ENCODE measurements at regions not wholly inside any gene's neighbourhood (a gene's known extent, or its start where the extent isn't known, plus 50 kb on each side); places are given as distances from the start of the nearest gene placed in this dataset.
A peak's percentile ranks its signal among the peaks of the same experiment; 100 is the strongest.
"Not testable (repeated sequence)": the region's sequence is repeated elsewhere in the genome, so short reads cannot be mapped to it uniquely, and the experiment has no call there.

- not testable (repeated sequence) for H3K27ac Mint-ChIP-seq; H3K27me3 Mint-ChIP-seq; H3K4me1 Mint-ChIP-seq (ENCODE audit: low read depth); H3K36me3 Mint-ChIP-seq (ENCODE audit: low read depth); H3K4me3 Mint-ChIP-seq
- peaks cover 13% of the 10 kb centered on the region for H3K9me3 Mint-ChIP-seq
Measured at GRCh38 chr20:26252311-26252975, 555.8 kb upstream of the ZNF337 start.

DNA sequence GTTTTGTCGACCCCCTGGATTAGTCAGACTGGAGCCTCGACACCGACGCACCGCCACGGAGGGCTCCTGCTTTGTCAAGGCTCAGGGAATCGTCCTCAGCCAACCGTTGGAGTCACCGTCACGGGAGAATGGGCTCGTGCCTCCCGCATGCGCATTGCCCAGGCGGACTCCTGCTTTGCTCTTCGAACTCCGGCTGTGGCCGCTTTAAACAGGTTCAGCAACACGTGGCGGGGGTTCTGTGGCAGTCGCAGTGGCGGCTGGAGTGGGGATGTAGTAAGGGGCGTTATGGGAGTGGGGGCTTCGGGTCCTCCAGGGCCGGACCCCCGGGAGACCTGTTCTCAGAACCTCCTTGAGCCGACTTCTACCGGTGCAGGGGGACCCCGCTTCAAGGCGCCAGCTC lies 554.7 kb upstream of the ZNF337 start:
- H3K4me3 Mint-ChIP-seq; H3K4me1 Mint-ChIP-seq (ENCODE audit: low read depth); H3K27me3 Mint-ChIP-seq; H3K36me3 Mint-ChIP-seq (ENCODE audit: low read depth); H3K27ac Mint-ChIP-seq: not testable (repeated sequence)
- H3K9me3 Mint-ChIP-seq = peaks cover 11% of the 10 kb centered on the region

GRCh38 chr20:26250249-26251114 lies 553.8 kb upstream of the ZNF337 start:
- not testable (repeated sequence) for H3K27ac Mint-ChIP-seq; H3K36me3 Mint-ChIP-seq (ENCODE audit: low read depth); H3K4me3 Mint-ChIP-seq

GRCh38 chr20:26243731-26244130 lies 547.1 kb upstream of the ZNF337 start:
- H3K4me1 Mint-ChIP-seq (ENCODE audit: low read depth) = no peaks in the 10 kb centered on the region
- H3K36me3 Mint-ChIP-seq (ENCODE audit: low read depth) = no peaks in the 10 kb centered on the region
- peaks cover 18% of the 10 kb centered on the region for H3K9me3 Mint-ChIP-seq
- H3K27me3 Mint-ChIP-seq = no peaks in the 10 kb centered on the region
- H3K4me3 Mint-ChIP-seq = no peak overlapping the region
- no peak overlapping the region for H3K27ac Mint-ChIP-seq

More at GRCh38 chr20:26250249-26251114, 553.8 kb upstream of the ZNF337 start:
- not testable (repeated sequence) for H3K9me3 Mint-ChIP-seq; H3K27me3 Mint-ChIP-seq; H3K4me1 Mint-ChIP-seq (ENCODE audit: low read depth)

DNA sequence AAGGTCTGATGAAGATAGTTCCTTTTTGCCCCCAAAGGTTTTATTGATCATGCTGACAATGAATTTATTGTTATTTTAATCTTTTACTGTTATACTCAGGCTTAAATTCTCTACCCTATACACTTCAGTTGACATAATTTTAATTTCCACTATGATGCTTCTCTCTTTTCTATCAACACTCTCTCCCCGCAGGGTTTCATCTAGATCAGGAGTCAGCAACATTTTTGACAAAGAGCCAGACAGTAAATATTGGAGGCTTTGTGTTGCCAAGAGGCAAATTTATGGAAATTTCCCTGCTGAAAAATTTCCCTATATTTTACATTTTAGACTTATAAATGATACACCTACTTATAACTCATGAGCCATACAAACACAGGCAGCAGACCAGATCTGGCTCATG lies 524.0 kb upstream of the ZNF337 start:
- H3K4me3 Mint-ChIP-seq; H3K27ac Mint-ChIP-seq; H3K9me3 Mint-ChIP-seq; H3K36me3 Mint-ChIP-seq (ENCODE audit: low read depth); H3K4me1 Mint-ChIP-seq (ENCODE audit: low read depth); H3K27me3 Mint-ChIP-seq: not testable (repeated sequence)

DNA sequence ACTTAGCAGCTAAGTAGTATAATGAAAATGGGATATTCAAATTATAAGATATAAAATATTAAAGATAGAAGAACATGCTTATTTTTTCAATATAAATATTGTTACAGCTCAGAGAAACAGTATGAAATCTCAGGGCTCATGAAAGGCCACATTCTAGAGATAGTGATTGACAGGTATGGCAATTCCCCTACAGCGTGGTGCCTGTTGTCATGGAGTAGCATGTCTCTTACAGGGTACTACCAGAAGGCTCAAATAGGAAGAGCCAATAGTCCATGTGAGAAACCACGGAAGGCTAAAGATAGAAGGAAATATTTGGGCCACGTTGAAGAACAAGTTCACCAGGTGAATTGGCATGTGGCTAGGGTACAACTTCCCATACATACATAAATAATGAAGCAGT lies 522.9 kb upstream of the ZNF337 start:
- not testable (repeated sequence) for H3K4me1 Mint-ChIP-seq (ENCODE audit: low read depth); H3K27me3 Mint-ChIP-seq; H3K36me3 Mint-ChIP-seq (ENCODE audit: low read depth); H3K4me3 Mint-ChIP-seq; H3K27ac Mint-ChIP-seq; H3K9me3 Mint-ChIP-seq

- Mint-ChIP-seq H3K9me3 (peaks cover 10% of the 10 kb centered on the region), H3K27ac (no peak overlapping the region), H3K4me1 (ENCODE audit: low read depth) (no peaks in the 10 kb centered on the region), H3K27me3 (no peaks in the 10 kb centered on the region), H3K4me3 (no peak overlapping the region), H3K36me3 (ENCODE audit: low read depth) (no peaks in the 10 kb centered on the region)
Measured at GRCh38 chr20:26218301-26218700, 521.6 kb upstream of the ZNF337 start.

DNA sequence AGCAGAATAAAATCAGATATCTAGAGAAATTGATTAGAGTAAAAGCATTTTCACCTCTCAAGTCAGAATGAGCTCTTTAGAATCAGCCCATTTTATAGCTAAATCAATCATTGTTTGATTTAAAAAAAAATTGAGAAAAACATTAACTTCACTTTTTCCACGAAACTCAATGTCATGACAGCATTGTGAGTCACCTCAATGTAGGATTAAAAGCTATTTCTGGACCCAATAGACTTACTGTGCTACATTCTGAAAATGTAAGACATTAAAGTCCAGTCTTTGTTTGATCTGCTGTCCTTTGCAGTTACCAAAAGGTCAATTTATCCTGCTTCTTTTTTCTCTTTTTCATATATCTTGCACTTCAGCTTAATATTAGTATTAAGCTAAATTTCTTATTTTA lies 519.4 kb upstream of the ZNF337 start:
- H3K27ac Mint-ChIP-seq = no peak overlapping the region
- no peak overlapping the region for H3K4me3 Mint-ChIP-seq
- H3K9me3 Mint-ChIP-seq = peaks cover 1% of the 10 kb centered on the region
- no peaks in the 10 kb centered on the region for H3K27me3 Mint-ChIP-seq
- H3K4me1 Mint-ChIP-seq (ENCODE audit: low read depth) = no peaks in the 10 kb centered on the region
- H3K36me3 Mint-ChIP-seq (ENCODE audit: low read depth) = no peaks in the 10 kb centered on the region

- Mint-ChIP-seq H3K4me1 (ENCODE audit: low read depth) (peaks cover 4% of the 10 kb centered on the region), H3K36me3 (ENCODE audit: low read depth) (no peaks in the 10 kb centered on the region), H3K9me3 (no peaks in the 10 kb centered on the region), H3K4me3 (no peak overlapping the region), H3K27ac (no peak overlapping the region), H3K27me3 (peaks cover 5% of the 10 kb centered on the region)
Measured at GRCh38 chr20:26214991-26215390, 518.3 kb upstream of the ZNF337 start.

DNA sequence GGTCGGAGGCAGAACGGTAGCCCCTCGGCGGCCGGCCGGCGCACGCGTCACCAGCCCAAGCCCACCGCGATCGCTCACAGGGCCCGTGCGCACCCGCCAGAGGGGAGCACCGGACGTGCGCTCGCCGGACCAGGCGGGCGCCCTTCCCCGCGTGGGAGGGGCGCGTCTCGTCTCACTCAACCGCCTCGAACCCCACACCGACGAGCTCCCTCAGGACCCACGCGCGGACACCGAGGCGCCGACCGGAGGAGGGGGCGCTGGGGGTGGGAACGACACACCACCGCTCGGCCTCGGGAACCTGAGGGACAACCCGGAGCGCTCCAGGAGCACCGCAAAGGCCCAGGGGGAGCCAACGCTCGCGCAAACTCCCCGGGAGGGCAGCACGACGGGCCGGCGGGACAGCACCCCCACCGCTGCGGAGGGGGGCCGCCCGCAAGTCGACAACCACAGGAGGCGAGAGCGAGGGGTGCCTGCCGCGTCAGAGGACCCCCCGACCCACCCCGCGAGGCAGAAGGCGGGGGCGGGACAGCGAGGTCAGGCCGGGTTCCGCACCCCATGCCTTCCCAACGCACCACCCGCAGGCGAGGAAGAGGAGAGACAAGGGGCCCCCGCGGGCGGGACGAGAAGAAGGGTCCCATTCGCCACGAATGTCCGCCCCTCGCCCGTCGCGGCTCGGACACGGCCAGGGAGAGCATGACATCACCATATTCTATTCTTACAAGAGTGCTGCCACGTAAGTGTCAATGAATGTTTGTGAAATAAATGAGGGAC lies 512.7 kb upstream of the ZNF337 start:
- H3K4me1 Mint-ChIP-seq (ENCODE audit: low read depth) = peaks cover 13% of the 10 kb centered on the region
- peaks cover 4% of the 10 kb centered on the region for H3K36me3 Mint-ChIP-seq (ENCODE audit: low read depth)
- peak overlapping the region; percentile 63 for H3K4me3 Mint-ChIP-seq
- H3K9me3 Mint-ChIP-seq = no peaks in the 10 kb centered on the region
- H3K27me3 Mint-ChIP-seq = peaks cover 22% of the 10 kb centered on the region
- H3K27ac Mint-ChIP-seq = peak overlapping the region; percentile 1

DNA sequence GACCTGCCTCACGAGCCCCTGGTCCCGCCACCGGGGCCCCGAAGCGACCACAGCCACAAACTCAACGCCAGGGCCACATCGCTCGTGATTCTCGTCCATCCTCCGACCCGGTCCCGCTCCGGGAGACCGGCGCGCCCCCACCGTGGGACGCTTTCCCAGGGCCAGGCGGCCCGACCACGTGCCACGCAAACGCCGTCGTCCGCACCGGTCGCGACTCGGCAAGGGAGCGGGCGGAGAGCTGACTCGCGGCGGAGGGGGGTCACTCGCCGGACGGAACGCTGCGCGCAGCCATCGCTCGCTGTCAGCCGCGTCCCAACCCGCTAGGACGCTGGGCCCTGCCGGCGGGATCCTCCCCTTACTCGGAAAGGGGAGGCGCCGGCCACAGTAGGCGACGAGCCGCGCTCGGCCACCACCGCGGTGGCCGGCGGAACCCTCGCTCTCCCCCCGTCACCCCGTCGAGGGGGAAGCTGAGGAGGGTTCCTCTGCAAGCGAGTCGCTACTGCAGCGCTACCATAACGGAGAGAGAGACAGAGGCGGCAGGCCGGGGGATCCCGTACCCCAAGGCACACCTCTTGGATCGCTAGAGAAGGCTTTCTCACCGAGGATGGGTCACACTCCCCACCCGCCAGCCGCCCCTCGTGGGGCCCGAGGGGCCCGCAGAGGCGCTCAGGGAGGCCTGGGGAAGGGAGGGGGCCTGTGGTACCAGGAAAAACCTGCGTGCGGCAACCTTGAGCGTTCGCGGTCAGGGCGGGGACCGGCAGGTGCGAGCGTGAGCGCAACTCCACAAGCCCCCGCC lies 511.8 kb upstream of the ZNF337 start:
- Mint-ChIP-seq H3K4me3 (peak overlapping the region; percentile 39), H3K27me3 (peaks cover 22% of the 10 kb centered on the region), H3K9me3 (no peaks in the 10 kb centered on the region), H3K4me1 (ENCODE audit: low read depth) (peaks cover 13% of the 10 kb centered on the region), H3K36me3 (ENCODE audit: low read depth) (peaks cover 4% of the 10 kb centered on the region), H3K27ac (no peak overlapping the region)

GRCh38 chr20:26207967-26208295 lies 511.3 kb upstream of the ZNF337 start:
- Mint-ChIP-seq H3K27ac (peak overlapping the region; percentile 52), H3K4me3 (peak overlapping the region; percentile 73), H3K4me1 (ENCODE audit: low read depth) (peaks cover 13% of the 10 kb centered on the region), H3K27me3 (peaks cover 22% of the 10 kb centered on the region)
- H3K36me3 Mint-ChIP-seq (ENCODE audit: low read depth); H3K9me3 Mint-ChIP-seq: not testable (repeated sequence)

DNA sequence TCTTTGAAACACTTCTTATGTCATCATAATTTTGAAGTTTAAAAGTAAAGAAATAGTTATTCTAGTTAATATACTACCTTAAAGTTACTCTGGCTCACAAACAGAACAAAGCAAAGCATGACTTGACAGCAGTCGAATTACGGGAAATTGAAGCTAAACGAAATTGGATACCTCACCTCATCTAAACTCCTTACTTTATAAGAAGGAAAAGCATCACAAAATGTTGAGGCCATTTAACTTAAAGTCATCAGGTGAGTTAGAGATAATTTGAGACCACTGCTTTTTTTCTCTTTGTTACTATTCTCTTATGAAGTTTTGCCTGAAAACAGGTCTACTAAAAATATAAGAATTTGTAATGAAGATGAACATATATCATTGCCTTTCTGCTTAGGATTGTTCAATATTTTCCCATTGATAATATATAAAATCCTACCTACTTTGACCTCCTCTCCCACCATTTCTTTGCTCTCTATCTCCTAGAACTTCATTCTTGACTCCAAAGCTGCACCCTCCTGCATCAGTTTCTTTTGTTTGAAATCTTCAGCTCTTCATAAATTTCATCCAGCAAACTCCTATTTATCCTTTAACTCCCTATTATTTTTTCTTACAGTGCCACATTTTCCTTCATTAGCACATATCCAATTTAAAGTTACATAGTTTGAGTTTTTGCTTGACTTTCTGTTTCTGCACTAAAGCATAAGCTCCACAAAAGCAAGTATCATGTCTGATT lies 510.7 kb upstream of the ZNF337 start:
- H3K4me3 Mint-ChIP-seq = peak overlapping the region; percentile 73
- H3K4me1 Mint-ChIP-seq (ENCODE audit: low read depth) = peaks cover 13% of the 10 kb centered on the region
- peaks cover 4% of the 10 kb centered on the region for H3K36me3 Mint-ChIP-seq (ENCODE audit: low read depth)
- peak overlapping the region; percentile 52 for H3K27ac Mint-ChIP-seq
- H3K9me3 Mint-ChIP-seq = peaks cover 4% of the 10 kb centered on the region
- H3K27me3 Mint-ChIP-seq = peaks cover 22% of the 10 kb centered on the region

- Mint-ChIP-seq H3K36me3 (ENCODE audit: low read depth) (peaks cover 4% of the 10 kb centered on the region), H3K27ac (no peak overlapping the region), H3K27me3 (peaks cover 21% of the 10 kb centered on the region), H3K9me3 (peaks cover 6% of the 10 kb centered on the region), H3K4me1 (ENCODE audit: low read depth) (peaks cover 13% of the 10 kb centered on the region), H3K4me3 (no peak overlapping the region)
Measured at GRCh38 chr20:26205350-26205749, 508.7 kb upstream of the ZNF337 start.

Data from stimulated activated naive CD8-positive, alpha-beta T cell treated with anti-CD3 and anti-CD28 coated beads, Interleukin-15, Interleukin-2, amounts not matched to agents 100 ng/mL and 50 ng/mL, for 24 hours (primary cell).